SH-SY5Y (cell line): ENCODE measurements at regions not wholly inside any gene's neighbourhood (a gene's known extent, or its start where the extent isn't known, plus 50 kb on each side); places are given as distances from the start of the nearest gene placed in this dataset.

Experiments
- GATA2 ChIP-seq: IDR thresholded peaks from 2 replicates; pipeline ENCODE4 v1.6.1; 2011; ENCODE audit warnings: mild to moderate bottlenecking, low read depth, low read length
- GATA3 ChIP-seq: IDR thresholded peaks from 2 replicates; pipeline ENCODE4 v1.6.1; 2011; ENCODE audit warnings: low read depth, mild to moderate bottlenecking, low read length, moderate library complexity

- TF ChIP-seq GATA3 (no peak), GATA2 (no peak)
Observed at GRCh38 chr15:95636107-95636506, 694.4 kb upstream of the NR2F2 start.
